IPS-20b (cell line): ENCODE measurements at regions not wholly inside any gene's neighbourhood (a gene's known extent, or its start where the extent isn't known, plus 50 kb on each side); places are given as distances from the start of the nearest gene placed in this dataset.

Experiments used
- H3K27ac ChIP-seq: one replicate; pipeline ENCODE4 v1.5.1; 2013; ENCODE audit warnings: low read length
- H3K27me3 ChIP-seq: 2 replicates; pipeline ENCODE4 v1.6.1; 2013; ENCODE audit warnings: mild to moderate bottlenecking, low read length, inconsistent platforms; ENCODE audit not compliant: insufficient read depth
- H3K36me3 ChIP-seq: 2 replicates; pipeline ENCODE4 v1.6.1; 2013; ENCODE audit warnings: low read depth, mild to moderate bottlenecking, inconsistent platforms, low read length, moderate library complexity; ENCODE audit not compliant: insufficient read depth
- H3K4me1 ChIP-seq: 2 replicates; pipeline ENCODE4 v1.6.1; 2013; ENCODE audit warnings: mild to moderate bottlenecking, control low read depth, inconsistent platforms, low read length, moderate library complexity; ENCODE audit not compliant: insufficient read depth
- H3K4me3 ChIP-seq: 2 replicates; pipeline ENCODE4 v1.5.1; 2013; ENCODE audit warnings: mild to moderate bottlenecking, low read length, inconsistent platforms
- H3K9ac ChIP-seq: 2 replicates; pipeline ENCODE4 v1.6.1; 2013; ENCODE audit warnings: low read depth, mild to moderate bottlenecking, inconsistent platforms, low read length, moderate library complexity
- H3K9me3 ChIP-seq: 2 replicates; pipeline ENCODE4 v1.6.1; 2013; ENCODE audit warnings: mild to moderate bottlenecking, low read depth, low read length, inconsistent platforms; ENCODE audit not compliant: insufficient read depth

DNA sequence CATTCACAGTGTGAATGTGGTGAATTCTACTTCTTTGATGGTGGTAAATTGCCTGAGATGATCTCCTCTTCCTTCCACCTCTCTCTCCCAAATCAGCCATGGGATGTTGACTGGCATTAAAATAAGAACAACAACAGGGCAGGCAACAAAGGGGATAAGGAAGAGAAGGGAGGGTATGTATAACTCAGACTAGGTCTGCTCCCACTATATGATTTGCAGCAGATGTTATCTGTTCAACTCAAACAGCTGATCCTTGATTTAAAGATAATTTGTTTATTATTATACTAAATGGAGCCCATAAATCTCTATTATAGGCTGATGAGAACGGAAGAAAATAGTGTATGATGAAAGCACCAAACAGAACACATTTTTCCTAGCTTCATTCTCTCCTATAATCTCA is 262.0 kb downstream of the BTBD3 start:
- Histone ChIP-seq H3K27ac (no peak overlapping the region), H3K4me1 (no peaks in the 10 kb centered on the region), H3K9ac (no peak overlapping the region), H3K4me3 (no peak overlapping the region), H3K27me3 (no peaks in the 10 kb centered on the region), H3K36me3 (no peaks in the 10 kb centered on the region), H3K9me3 (no peaks in the 10 kb centered on the region)

DNA sequence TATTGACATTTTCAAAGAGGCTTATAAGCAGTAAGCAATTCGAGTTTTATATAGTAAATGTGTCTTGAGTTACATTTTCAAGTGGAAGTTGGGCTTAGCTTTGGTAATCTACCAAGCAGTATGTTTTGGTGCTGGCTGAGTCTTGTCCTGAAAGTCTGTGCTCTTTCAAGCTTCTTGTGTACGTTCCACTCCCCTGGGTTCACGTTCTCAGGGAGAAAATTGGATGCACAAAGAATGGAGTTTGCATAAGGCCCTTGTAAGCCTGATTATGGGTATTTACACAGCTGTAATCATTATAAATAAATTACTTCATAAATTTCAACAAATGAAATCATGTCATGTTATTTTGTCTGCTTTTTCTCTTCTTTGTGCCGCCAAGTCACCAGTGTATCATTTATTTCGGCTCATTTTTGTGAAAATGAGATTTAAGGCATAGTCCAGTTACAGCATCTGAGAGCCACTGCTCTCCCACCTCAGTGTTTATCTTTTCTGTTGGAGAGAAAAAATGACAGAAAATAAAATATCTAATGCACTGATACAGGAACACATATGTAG is 262.5 kb downstream of the BTBD3 start:
- H3K9me3 ChIP-seq, result no peaks in the 10 kb centered on the region
- H3K4me3 ChIP-seq, result no peak overlapping the region
- H3K27me3 ChIP-seq, result no peaks in the 10 kb centered on the region
- no peak overlapping the region for H3K27ac ChIP-seq
- no peaks in the 10 kb centered on the region for H3K36me3 ChIP-seq
- H3K4me1 ChIP-seq, result no peaks in the 10 kb centered on the region
- no peak overlapping the region for H3K9ac ChIP-seq

GRCh38 chr20:12198281-12198680 is 280.6 kb downstream of the BTBD3 start:
- Histone ChIP-seq H3K27me3 (no peaks in the 10 kb centered on the region), H3K4me3 (no peak overlapping the region), H3K4me1 (no peaks in the 10 kb centered on the region), H3K36me3 (no peaks in the 10 kb centered on the region), H3K9ac (no peak overlapping the region), H3K27ac (no peak overlapping the region), H3K9me3 (no peaks in the 10 kb centered on the region)

GRCh38 chr20:12199703-12200102 is 282.0 kb downstream of the BTBD3 start:
- H3K27ac ChIP-seq, result no peak overlapping the region
- H3K36me3 ChIP-seq, result no peaks in the 10 kb centered on the region
- H3K4me1 ChIP-seq, result no peaks in the 10 kb centered on the region
- H3K27me3 ChIP-seq, result no peaks in the 10 kb centered on the region
- no peak overlapping the region for H3K4me3 ChIP-seq
- H3K9ac ChIP-seq, result no peak overlapping the region
- H3K9me3 ChIP-seq, result no peaks in the 10 kb centered on the region

- Histone ChIP-seq H3K9me3 (no peaks in the 10 kb centered on the region), H3K27me3 (no peaks in the 10 kb centered on the region)
Observed at GRCh38 chr20:12201289-12201991, 283.7 kb downstream of the BTBD3 start.

DNA sequence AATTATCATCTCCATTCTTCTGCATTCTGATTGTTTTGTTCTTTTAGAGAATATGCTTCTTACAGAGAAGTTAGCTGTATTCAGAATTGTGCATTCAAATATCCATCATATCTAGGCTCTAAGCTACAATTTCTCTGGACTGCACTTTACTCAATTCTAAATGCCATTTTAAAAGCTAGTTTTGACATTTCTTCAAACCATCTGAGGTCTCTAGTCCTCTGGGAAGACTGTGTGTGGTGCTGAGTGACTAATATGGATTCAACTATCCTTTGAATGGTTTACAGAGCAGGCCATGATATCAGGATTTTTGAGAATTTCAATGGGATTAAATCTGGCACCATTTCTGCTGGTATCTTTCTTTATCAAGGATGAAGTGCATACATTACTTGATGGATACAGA is 285.7 kb downstream of the BTBD3 start:
- Histone ChIP-seq H3K27me3 (no peaks in the 10 kb centered on the region), H3K4me1 (no peaks in the 10 kb centered on the region), H3K36me3 (no peaks in the 10 kb centered on the region)

More at GRCh38 chr20:12201289-12201991, 283.7 kb downstream of the BTBD3 start:
- Histone ChIP-seq H3K9ac (no peak overlapping the region), H3K4me1 (no peaks in the 10 kb centered on the region), H3K27ac (no peak overlapping the region), H3K36me3 (no peaks in the 10 kb centered on the region), H3K4me3 (no peak overlapping the region)

DNA sequence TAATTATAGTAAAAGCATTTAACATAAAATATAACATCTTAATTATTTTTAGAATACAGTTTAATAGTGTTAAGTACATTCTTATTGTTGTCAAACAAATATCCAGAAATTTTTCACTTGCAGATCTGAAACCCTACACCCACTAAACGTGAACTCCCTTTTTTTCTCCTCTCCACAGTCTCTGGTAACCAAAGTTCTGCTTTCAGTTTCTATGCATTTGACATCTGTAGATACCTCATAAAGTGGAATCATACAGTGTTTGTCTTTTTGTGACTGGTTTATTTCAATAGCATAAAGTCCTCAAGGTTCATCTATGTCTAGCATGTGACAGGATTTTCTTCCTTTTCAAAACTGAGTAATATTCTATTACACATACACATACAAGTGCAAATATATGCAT is 286.3 kb downstream of the BTBD3 start:
- H3K27ac ChIP-seq, result no peak overlapping the region
- H3K9ac ChIP-seq, result no peak overlapping the region
- H3K4me1 ChIP-seq, result no peaks in the 10 kb centered on the region
- H3K9me3 ChIP-seq, result no peaks in the 10 kb centered on the region
- H3K4me3 ChIP-seq, result no peak overlapping the region
- no peaks in the 10 kb centered on the region for H3K27me3 ChIP-seq
- H3K36me3 ChIP-seq, result no peaks in the 10 kb centered on the region

More for the DNA sequence above, 285.7 kb downstream of the BTBD3 start:
- Histone ChIP-seq H3K4me3 (no peak overlapping the region), H3K27ac (no peak overlapping the region), H3K9ac (no peak overlapping the region), H3K9me3 (no peaks in the 10 kb centered on the region)

DNA sequence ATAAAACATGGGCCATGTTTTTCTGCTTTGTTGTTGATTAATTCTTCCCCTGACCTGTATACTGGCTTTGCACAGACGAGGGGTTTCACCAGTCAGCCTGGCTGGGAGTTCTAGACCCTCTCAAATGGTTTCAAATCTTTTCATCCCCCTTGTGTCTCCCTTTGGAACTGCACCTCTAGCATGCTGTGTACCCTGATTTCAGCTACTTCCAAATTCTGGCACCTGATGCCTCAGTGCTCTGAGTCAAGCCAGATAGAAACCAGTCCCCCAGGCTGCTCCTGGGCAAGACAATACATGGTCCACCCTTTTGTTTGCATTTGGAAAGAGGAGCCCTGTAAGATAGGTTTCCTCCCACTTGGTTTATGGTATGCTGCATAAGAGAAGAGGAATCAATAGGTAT is 290.2 kb downstream of the BTBD3 start:
- H3K27me3 ChIP-seq, result no peaks in the 10 kb centered on the region
- H3K27ac ChIP-seq, result no peak overlapping the region
- no peak overlapping the region for H3K9ac ChIP-seq
- H3K36me3 ChIP-seq, result no peaks in the 10 kb centered on the region
- H3K9me3 ChIP-seq, result no peaks in the 10 kb centered on the region
- H3K4me3 ChIP-seq, result no peak overlapping the region
- no peaks in the 10 kb centered on the region for H3K4me1 ChIP-seq

DNA sequence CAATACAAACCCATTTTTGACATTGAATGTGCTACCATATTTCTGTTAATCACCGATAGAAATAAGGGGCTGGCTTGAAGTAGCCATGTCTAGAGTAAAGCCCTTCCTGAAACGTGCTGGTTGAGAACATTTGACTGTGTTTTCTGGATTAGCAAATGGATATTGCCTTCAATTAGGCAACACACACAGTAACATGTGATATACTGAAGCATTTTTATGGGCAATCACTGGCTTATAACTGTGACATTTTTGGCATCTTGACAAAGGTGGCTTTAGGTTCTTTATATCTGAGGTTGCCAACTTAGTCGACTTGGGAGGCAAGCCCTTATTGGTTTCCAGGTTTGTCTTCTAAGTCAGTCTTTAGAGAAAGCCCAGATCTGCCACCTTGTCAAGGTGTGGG is 292.9 kb downstream of the BTBD3 start:
- H3K27ac ChIP-seq, result no peak overlapping the region

DNA sequence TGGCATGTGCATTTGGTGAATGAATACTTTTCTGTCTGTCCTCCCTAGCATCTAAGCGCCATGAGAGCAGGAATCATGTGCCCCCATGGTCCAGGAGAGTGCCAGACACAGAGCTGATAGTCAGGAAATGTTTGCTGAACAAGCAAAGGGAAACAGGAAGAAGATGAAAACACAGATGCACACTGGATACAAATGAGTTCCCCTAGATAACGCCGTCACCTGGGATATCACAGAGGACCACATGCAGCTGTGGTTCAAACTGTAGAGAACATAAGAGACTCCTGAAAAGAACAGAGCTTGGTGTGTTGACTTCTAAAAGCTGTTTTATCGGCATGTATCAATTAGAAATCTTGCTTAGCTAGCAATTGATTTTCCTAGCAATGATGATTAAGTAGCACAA is 293.7 kb downstream of the BTBD3 start:
- no peaks in the 10 kb centered on the region for H3K4me1 ChIP-seq
- H3K36me3 ChIP-seq, result no peaks in the 10 kb centered on the region
- H3K27ac ChIP-seq, result no peak overlapping the region
- H3K4me3 ChIP-seq, result no peak overlapping the region
- no peaks in the 10 kb centered on the region for H3K9me3 ChIP-seq
- no peaks in the 10 kb centered on the region for H3K27me3 ChIP-seq
- H3K9ac ChIP-seq, result no peak overlapping the region

More for the DNA sequence above, 292.9 kb downstream of the BTBD3 start:
- no peak overlapping the region for H3K9ac ChIP-seq
- no peaks in the 10 kb centered on the region for H3K36me3 ChIP-seq
- no peak overlapping the region for H3K4me3 ChIP-seq
- H3K4me1 ChIP-seq, result no peaks in the 10 kb centered on the region
- H3K27me3 ChIP-seq, result no peaks in the 10 kb centered on the region
- H3K9me3 ChIP-seq, result no peaks in the 10 kb centered on the region

DNA sequence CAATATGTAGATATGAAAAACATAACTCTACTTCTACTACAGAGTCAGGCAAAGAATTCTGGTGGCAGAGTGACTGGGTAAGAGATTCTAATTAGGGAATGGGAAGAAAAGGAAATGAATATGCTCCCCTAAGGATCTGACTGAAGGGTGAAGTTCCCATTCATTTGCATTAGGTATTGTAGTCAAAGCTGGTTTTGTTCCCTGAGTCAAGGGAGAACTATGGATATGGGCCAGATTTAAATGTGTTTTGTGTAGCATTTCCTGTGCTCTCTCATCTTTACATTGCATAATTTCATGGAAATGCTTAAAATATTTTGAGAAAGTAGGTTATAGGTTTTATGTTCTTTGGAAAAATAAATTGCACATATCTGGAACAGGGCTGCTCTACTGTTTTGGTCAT is 299.7 kb downstream of the BTBD3 start:
- Histone ChIP-seq H3K27ac (no peak overlapping the region), H3K27me3 (no peaks in the 10 kb centered on the region), H3K36me3 (no peaks in the 10 kb centered on the region), H3K4me1 (peaks cover 11% of the 10 kb centered on the region; the same call in 1 of the 2 replicates), H3K9ac (no peak overlapping the region), H3K4me3 (0 out of 2 replicates have a peak overlapping the region, but pooled peaks have one; percentile 22), H3K9me3 (no peaks in the 10 kb centered on the region)

DNA sequence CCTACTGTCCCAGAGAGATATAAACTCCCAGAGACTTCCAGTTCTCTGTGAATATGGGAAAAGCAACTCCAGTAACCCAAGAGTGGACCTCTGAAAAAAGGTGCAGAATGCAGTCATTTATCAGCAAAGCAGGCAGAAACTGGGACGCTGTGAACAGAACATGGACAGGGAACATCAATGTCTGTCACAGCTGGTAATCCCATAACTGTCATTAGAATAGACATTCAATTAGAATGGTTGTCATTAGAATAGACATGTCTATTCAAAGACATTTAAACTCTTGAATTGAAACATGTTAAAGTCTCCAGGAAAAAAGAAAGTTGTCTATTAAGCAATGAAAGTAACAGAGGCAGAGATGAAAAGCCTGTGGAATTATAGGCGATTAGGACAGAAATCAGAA is 302.1 kb downstream of the BTBD3 start:
- Histone ChIP-seq H3K27ac (no peak overlapping the region), H3K9me3 (no peaks in the 10 kb centered on the region), H3K4me3 (no peak overlapping the region), H3K9ac (no peak overlapping the region), H3K4me1 (peaks cover 11% of the 10 kb centered on the region; the same call in 1 of the 2 replicates), H3K27me3 (no peaks in the 10 kb centered on the region), H3K36me3 (no peaks in the 10 kb centered on the region)
